SHP77 (cell line): ENCODE measurements at regions not wholly inside any gene's neighbourhood (a gene's known extent, or its start where the extent isn't known, plus 50 kb on each side); places are given as distances from the start of the nearest gene placed in this dataset.

Source experiments
- DNase-seq, 2 experiments: peaks; one replicate each; lab custom pipeline; 2025; lab: John Stamatoyannopoulos, UW

GRCh38 chr11:80435345-80435744 lies 994.5 kb upstream of the TENM4 start:
- DNase-seq, result no peak

- DNase-seq, result no peak
Observed at GRCh38 chr11:80432057-80432456, 991.2 kb upstream of the TENM4 start.

- DNase-seq, result no peak
Observed at GRCh38 chr11:80424012-80424695, 983.3 kb upstream of the TENM4 start.

GRCh38 chr11:80420374-80420773 lies 979.5 kb upstream of the TENM4 start:
- no peak for DNase-seq

- DNase-seq, result no peak
Observed at GRCh38 chr11:80417681-80418080, 976.9 kb upstream of the TENM4 start.

GRCh38 chr11:80415580-80415979 lies 974.8 kb upstream of the TENM4 start:
- no peak for DNase-seq

- DNase-seq, result no peak
Observed at GRCh38 chr11:80414181-80415165, 973.6 kb upstream of the TENM4 start.

- DNase-seq, result no peak
Observed at GRCh38 chr11:80412604-80413003, 971.8 kb upstream of the TENM4 start.

- no peak for DNase-seq
Observed at GRCh38 chr11:80393210-80393609, 952.4 kb upstream of the TENM4 start.

GRCh38 chr11:80390505-80390904 lies 949.7 kb upstream of the TENM4 start:
- DNase-seq, result no peak

GRCh38 chr11:80388536-80388935 lies 947.7 kb upstream of the TENM4 start:
- no peak for DNase-seq

GRCh38 chr11:80388130-80388529 lies 947.3 kb upstream of the TENM4 start:
- no peak for DNase-seq

GRCh38 chr11:80383655-80384054 lies 942.8 kb upstream of the TENM4 start:
- DNase-seq, result no peak

GRCh38 chr11:80379620-80380278 lies 938.9 kb upstream of the TENM4 start:
- DNase-seq, result no peak

GRCh38 chr11:80371931-80372330 lies 931.1 kb upstream of the TENM4 start:
- DNase-seq, result no peak

GRCh38 chr11:80365980-80366379 lies 925.1 kb upstream of the TENM4 start:
- DNase-seq, result no peak

- no peak for DNase-seq
Observed at GRCh38 chr11:80365076-80365725, 924.4 kb upstream of the TENM4 start.

GRCh38 chr11:80362563-80363340 lies 921.9 kb upstream of the TENM4 start:
- no peak for DNase-seq

GRCh38 chr11:80355251-80355650 lies 914.4 kb upstream of the TENM4 start:
- DNase-seq, result no peak

GRCh38 chr11:80350541-80350940 lies 909.7 kb upstream of the TENM4 start:
- no peak for DNase-seq

GRCh38 chr11:80349997-80350396 lies 909.2 kb upstream of the TENM4 start:
- no peak for DNase-seq
